Activated T-helper 1 cell treated with anti-CD3 and anti-CD28 coated beads, Interleukin-12 subunit alpha, Interleukin-12 subunit beta, Interleukin-2, Interleukin-4 antibody, amounts not matched to agents 30 ng/mL and 10 ng/mL and 1 ng/mL, durations not matched to agents 14 hours and 24 hours and 36 hours (primary cell): ENCODE measurements at regions not wholly inside any gene's neighbourhood (a gene's known extent, or its start where the extent isn't known, plus 50 kb on each side); places are given as distances from the start of the nearest gene placed in this dataset.

Experiments
- DNase-seq: peaks from one replicate; pipeline ENCODE4 v3.0.0; 2021; ENCODE audit warnings: low spot score
- H3K27ac Mint-ChIP-seq: one replicate; pipeline ENCODE4 v1.8.0; 2021; ENCODE audit warnings: mild to moderate bottlenecking, mixed read lengths
- H3K27me3 Mint-ChIP-seq: one replicate; pipeline ENCODE4 v1.8.0; 2022; ENCODE audit warnings: mild to moderate bottlenecking, moderate library complexity, mixed read lengths; ENCODE audit not compliant: insufficient read depth
- H3K36me3 Mint-ChIP-seq: one replicate; pipeline ENCODE4 v1.8.0; 2021; ENCODE audit warnings: low read depth, mixed read lengths
- H3K4me1 Mint-ChIP-seq: one replicate; pipeline ENCODE4 v1.8.0; 2021; ENCODE audit warnings: low read depth, mixed read lengths
- H3K4me3 Mint-ChIP-seq: one replicate; pipeline ENCODE4 v1.8.0; 2021; ENCODE audit warnings: mild to moderate bottlenecking, moderate library complexity, mixed read lengths
- H3K9me3 Mint-ChIP-seq: one replicate; pipeline ENCODE4 v1.8.0; 2021; ENCODE audit warnings: mixed read lengths
- intact Hi-C: fragments of 100-400 bp; cut with micrococcal nuclease; formaldehyde crosslinking; loops from one replicate; pipeline ENCODE4 v1.15.1; 2024

GRCh38 chr6:104548297-104548696 lies 311.4 kb downstream of the HACE1 start:
- Mint-ChIP-seq H3K36me3 (no peaks in the 10 kb centered on the region), H3K27me3 (no peaks in the 10 kb centered on the region), H3K9me3 (no peaks in the 10 kb centered on the region), H3K4me3 (no peak overlapping the region), H3K4me1 (no peaks in the 10 kb centered on the region), H3K27ac (no peak overlapping the region)
- DNase-seq: no peak
- intact Hi-C loops: no loop called here

- H3K27me3 Mint-ChIP-seq: peaks cover 2% of the 10 kb centered on the region
- no peaks in the 10 kb centered on the region for H3K9me3 Mint-ChIP-seq
- H3K4me3 Mint-ChIP-seq: no peak overlapping the region
- intact Hi-C loops: no loop called here
- DNase-seq: no peak
- H3K4me1 Mint-ChIP-seq: no peaks in the 10 kb centered on the region
- H3K27ac Mint-ChIP-seq: no peak overlapping the region
- H3K36me3 Mint-ChIP-seq: no peaks in the 10 kb centered on the region
These were observed 318.3 kb downstream of the HACE1 start for GRCh38 chr6:104541411-104541810.

- Mint-ChIP-seq H3K36me3 (no peaks in the 10 kb centered on the region), H3K27ac (no peak overlapping the region), H3K4me3 (no peak overlapping the region), H3K4me1 (no peaks in the 10 kb centered on the region), H3K9me3 (no peaks in the 10 kb centered on the region), H3K27me3 (peaks cover 4% of the 10 kb centered on the region)
- no peak for DNase-seq
- intact Hi-C loops: no loop called here
These were observed 319.0 kb downstream of the HACE1 start for GRCh38 chr6:104540743-104541142.

GRCh38 chr6:104539173-104539572 lies 320.5 kb downstream of the HACE1 start:
- Mint-ChIP-seq H3K4me1 (no peaks in the 10 kb centered on the region), H3K4me3 (no peak overlapping the region), H3K36me3 (no peaks in the 10 kb centered on the region), H3K9me3 (no peaks in the 10 kb centered on the region), H3K27me3 (peaks cover 4% of the 10 kb centered on the region), H3K27ac (no peak overlapping the region)
- intact Hi-C loops: no loop called here
- DNase-seq: no peak

DNA sequence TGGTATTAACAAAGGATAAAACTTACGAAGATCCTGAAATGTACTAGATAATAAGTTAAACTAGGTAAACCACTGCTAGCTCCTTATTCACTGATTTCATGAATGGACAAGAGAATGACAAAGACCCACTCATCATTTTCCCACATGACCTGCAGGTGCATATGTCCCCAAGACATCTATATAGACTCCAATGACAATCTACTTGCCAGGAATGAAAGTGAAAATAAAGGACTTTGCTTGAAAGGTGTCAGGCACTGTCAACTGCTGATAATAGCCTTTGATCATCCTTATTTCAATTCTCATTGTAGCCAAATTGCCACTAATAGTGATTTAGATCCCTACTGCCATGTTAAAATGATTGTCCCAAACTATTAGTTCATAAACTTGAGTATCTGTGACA lies 321.8 kb downstream of the HACE1 start:
- no peaks in the 10 kb centered on the region for H3K4me1 Mint-ChIP-seq
- no peak for DNase-seq

GRCh38 chr6:104537180-104537579 lies 322.5 kb downstream of the HACE1 start:
- no peak overlapping the region for H3K27ac Mint-ChIP-seq
- DNase-seq: no peak
- no peaks in the 10 kb centered on the region for H3K36me3 Mint-ChIP-seq
- intact Hi-C loops: no loop called here
- no peak overlapping the region for H3K4me3 Mint-ChIP-seq
- no peaks in the 10 kb centered on the region for H3K4me1 Mint-ChIP-seq
- H3K9me3 Mint-ChIP-seq: no peaks in the 10 kb centered on the region
- peaks cover 4% of the 10 kb centered on the region for H3K27me3 Mint-ChIP-seq

More for the DNA sequence above, 321.8 kb downstream of the HACE1 start:
- Mint-ChIP-seq H3K9me3 (no peaks in the 10 kb centered on the region), H3K27me3 (peaks cover 4% of the 10 kb centered on the region), H3K4me3 (no peak overlapping the region), H3K36me3 (no peaks in the 10 kb centered on the region), H3K27ac (no peak overlapping the region)
- intact Hi-C loops: no loop called here

DNA sequence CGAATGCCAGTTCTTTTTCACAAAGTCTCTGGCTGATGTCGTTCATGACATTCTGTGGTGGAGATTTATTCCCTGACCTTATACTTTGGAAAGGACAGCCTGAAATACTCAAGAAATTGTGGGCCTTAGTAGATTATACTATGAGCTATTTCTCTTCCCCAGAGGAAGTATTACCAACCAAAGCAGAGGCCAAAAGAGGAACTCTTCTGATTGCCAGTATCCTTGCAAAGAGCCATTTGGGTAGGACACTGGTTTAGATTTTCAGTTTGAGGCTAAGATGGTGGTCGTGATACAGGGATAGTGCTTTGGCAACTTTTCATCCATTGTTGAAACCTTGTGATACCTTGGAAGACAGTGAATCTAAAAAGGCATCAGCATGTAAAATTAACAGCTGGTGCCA lies 327.3 kb downstream of the HACE1 start:
- no peaks in the 10 kb centered on the region for H3K36me3 Mint-ChIP-seq
- no peaks in the 10 kb centered on the region for H3K9me3 Mint-ChIP-seq
- intact Hi-C loops: no loop called here
- DNase-seq: no peak
- H3K27me3 Mint-ChIP-seq: peaks cover 5% of the 10 kb centered on the region
- H3K27ac Mint-ChIP-seq: no peak overlapping the region
- no peaks in the 10 kb centered on the region for H3K4me1 Mint-ChIP-seq
- no peak overlapping the region for H3K4me3 Mint-ChIP-seq

DNA sequence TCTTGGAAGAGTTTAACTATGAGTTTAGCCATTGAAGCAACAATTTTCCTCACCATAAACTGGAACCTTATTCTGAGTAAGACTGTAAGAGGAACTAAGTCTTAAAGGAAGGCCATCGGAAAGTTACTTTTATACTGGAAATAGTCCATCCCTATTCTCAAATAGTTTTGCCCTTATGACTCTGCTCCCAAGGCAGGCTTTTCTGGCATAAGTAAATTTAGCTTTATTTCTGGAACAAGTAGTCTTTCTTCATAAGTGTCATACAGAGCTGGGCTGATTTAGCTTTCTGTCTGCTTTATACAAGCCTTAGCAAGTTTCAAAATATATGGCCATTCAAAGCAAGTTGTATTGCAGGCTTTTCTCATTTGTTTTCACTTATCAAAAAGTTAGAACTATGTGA lies 328.1 kb downstream of the HACE1 start:
- no peak overlapping the region for H3K27ac Mint-ChIP-seq
- peaks cover 6% of the 10 kb centered on the region for H3K27me3 Mint-ChIP-seq
- H3K9me3 Mint-ChIP-seq: no peaks in the 10 kb centered on the region
- H3K4me3 Mint-ChIP-seq: no peak overlapping the region
- no peak for DNase-seq
- intact Hi-C loops: no loop called here
- H3K36me3 Mint-ChIP-seq: no peaks in the 10 kb centered on the region
- H3K4me1 Mint-ChIP-seq: no peaks in the 10 kb centered on the region

DNA sequence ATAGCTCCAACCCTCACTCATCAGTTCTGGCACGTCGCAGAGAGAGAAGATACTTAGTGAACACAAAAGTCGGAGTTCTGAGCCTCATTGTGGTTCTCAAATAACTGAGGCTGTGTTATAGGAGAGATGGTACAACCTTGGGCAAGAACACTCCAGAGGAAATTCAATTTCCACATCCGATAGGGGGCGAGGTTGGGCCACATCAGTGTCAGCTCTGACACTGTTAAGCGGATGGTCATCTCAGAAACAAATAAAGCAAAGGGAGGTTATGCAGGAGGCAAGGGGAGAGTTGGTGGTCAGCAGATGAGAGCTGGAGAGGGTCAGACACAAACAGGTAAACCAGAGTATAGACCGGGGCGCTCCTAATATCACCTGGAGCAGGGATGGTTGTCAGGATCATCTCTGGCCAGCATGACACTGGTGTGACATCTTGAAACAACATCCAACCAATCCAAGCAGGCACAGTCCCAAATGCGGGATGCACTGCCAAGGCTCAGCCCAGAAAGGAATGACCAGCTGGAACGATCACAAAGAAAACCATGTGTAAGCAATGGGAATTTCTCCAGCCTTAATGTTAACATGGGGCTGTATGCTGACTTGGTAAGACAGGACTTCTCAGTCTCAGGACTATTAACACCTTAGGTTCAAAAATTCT lies 331.8 kb downstream of the HACE1 start:
- peaks cover 7% of the 10 kb centered on the region for H3K4me1 Mint-ChIP-seq
- DNase-seq: no peak
- H3K27ac Mint-ChIP-seq: no peak overlapping the region
- H3K4me3 Mint-ChIP-seq: no peak overlapping the region
- intact Hi-C loops: loop anchor here (5.0 kb wide), 2 partner anchors 201 to 731 kb away; no protein-coding TSS in a partner anchor
- H3K36me3 Mint-ChIP-seq: no peaks in the 10 kb centered on the region
- no peaks in the 10 kb centered on the region for H3K9me3 Mint-ChIP-seq
- H3K27me3 Mint-ChIP-seq: peaks cover 10% of the 10 kb centered on the region

- Mint-ChIP-seq H3K4me1 (peaks cover 7% of the 10 kb centered on the region), H3K9me3 (no peaks in the 10 kb centered on the region), H3K36me3 (no peaks in the 10 kb centered on the region), H3K4me3 (no peak overlapping the region), H3K27ac (no peak overlapping the region), H3K27me3 (peaks cover 10% of the 10 kb centered on the region)
- no peak for DNase-seq
- intact Hi-C loops: loop anchor here (5.0 kb wide), 2 partner anchors 200 to 730 kb away; no protein-coding TSS in a partner anchor
These were observed 332.4 kb downstream of the HACE1 start for GRCh38 chr6:104527311-104527710.

DNA sequence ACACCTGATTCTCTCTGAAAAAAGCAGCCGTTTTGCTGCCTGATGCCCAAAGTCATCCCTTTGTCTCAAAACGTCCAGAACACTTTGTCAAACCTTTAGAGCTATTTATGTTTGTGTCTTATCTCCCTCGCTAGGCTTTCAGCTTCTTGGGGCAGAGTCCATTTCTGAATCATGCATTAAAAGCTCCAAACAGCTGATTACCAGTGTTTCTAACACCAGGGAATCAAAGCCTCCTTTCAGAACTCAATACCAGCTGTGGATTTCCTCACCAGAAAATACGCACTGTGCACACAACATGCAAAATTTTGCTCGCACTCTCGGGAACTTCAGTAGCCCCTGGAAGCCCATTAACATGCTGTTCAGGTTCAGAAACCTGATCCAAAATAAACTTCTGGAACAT lies 333.3 kb downstream of the HACE1 start:
- peaks cover 7% of the 10 kb centered on the region for H3K4me1 Mint-ChIP-seq
- no peak overlapping the region for H3K4me3 Mint-ChIP-seq
- H3K27me3 Mint-ChIP-seq: peaks cover 10% of the 10 kb centered on the region
- H3K27ac Mint-ChIP-seq: no peak overlapping the region
- DNase-seq: no peak
- no peaks in the 10 kb centered on the region for H3K36me3 Mint-ChIP-seq
- intact Hi-C loops: loop anchor here (5.0 kb wide), 2 partner anchors 199 to 729 kb away; no protein-coding TSS in a partner anchor
- H3K9me3 Mint-ChIP-seq: no peaks in the 10 kb centered on the region

DNA sequence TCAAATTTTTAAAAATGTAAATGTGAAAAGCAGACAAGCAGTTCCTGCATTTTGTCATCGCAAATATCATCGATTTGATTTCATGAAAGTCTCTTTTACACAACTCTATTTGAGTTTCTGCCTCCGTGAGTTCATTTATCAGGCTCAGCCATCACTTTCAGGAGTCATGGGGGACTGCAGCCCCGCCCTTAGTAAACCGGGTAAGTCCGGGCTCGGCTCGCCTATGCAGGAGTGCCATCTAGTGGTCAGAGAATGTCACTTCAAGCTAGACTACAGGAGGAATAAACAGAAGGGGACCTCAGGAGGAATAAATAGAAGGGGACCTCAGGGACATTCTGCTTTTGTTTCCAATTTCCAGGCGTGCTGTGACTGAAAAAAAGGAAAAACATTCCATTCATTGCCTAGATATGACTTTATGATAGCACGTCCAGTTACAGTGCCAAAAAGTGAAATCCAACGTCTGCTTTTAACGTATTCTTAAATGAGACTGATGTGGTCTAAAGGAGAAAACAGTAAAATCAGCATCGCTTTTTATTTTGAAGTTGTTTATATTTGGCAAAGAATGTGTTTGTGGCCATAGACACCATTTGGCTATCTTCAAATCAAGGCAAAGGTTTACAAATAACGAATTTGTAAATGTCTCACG lies 333.9 kb downstream of the HACE1 start:
- Mint-ChIP-seq H3K27ac (no peak overlapping the region), H3K4me3 (peak overlapping the region; percentile 27)

DNA sequence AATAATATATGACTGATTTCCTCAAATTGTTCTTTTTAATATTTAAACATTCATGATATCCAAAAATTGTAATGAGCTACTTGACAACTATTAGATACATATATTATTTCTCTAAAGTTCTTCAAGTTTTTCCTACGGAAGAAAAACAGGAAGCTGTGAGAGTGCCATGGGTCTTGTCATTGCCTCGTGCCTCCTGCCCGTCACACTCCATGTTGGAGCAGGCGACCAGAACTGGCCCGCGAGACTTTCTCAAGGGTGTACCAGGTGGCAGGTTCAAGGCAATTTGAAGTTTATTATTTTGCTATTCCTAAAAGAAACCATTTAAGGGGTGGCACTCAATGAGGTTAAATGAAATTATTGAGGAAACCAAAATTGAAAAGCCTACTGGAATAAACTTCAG lies 337.2 kb downstream of the HACE1 start:
- Mint-ChIP-seq H3K36me3 (no peaks in the 10 kb centered on the region), H3K4me1 (peaks cover 7% of the 10 kb centered on the region), H3K27ac (no peak overlapping the region)

More for the DNA sequence above, 333.9 kb downstream of the HACE1 start:
- Mint-ChIP-seq H3K36me3 (no peaks in the 10 kb centered on the region), H3K4me1 (peaks cover 7% of the 10 kb centered on the region), H3K27me3 (peaks cover 15% of the 10 kb centered on the region), H3K9me3 (no peaks in the 10 kb centered on the region)
- intact Hi-C loops: loop anchor here (2.0 to 5.0 kb wide), 3 partner anchors 198 to 728 kb away; no protein-coding TSS in a partner anchor
- DNase-seq: peak; percentile 49

More for the DNA sequence above, 337.2 kb downstream of the HACE1 start:
- H3K9me3 Mint-ChIP-seq: no peaks in the 10 kb centered on the region
- intact Hi-C loops: no loop called here
- peaks cover 18% of the 10 kb centered on the region for H3K27me3 Mint-ChIP-seq
- H3K4me3 Mint-ChIP-seq: no peak overlapping the region
- no peak for DNase-seq
